Neural progenitor cell (in vitro differentiated cells): ENCODE measurements at regions not wholly inside any gene's neighbourhood (a gene's known extent, or its start where the extent isn't known, plus 50 kb on each side); places are given as distances from the start of the nearest gene placed in this dataset.
A peak's percentile ranks its signal among the peaks of the same experiment; 100 is the strongest.

Source experiments
- DNase-seq: peaks from one replicate; pipeline ENCODE4 v3.0.0-alpha.2; 2016; ENCODE audit warnings: low spot score
- H2AFZ ChIP-seq: fragments of 200-600 bp; sonication (generic); replicated peaks from 2 replicates; pipeline ENCODE4 v1.6.1; 2016; ENCODE audit warnings: antibody characterized with exemption
- H3F3A ChIP-seq: fragments of 200-600 bp; sonication (generic); 2 replicates; pipeline ENCODE4 v1.6.1; 2016; ENCODE audit warnings: antibody characterized with exemption, low read depth
- H3K27ac ChIP-seq: fragments of 200-600 bp; sonication (generic); 2 replicates; pipeline ENCODE4 v1.5.1; 2016; ENCODE audit warnings: mild to moderate bottlenecking
- H3K27me3 ChIP-seq: fragments of 200-600 bp; sonication (generic); 2 replicates; pipeline ENCODE4 v1.6.1; 2016; ENCODE audit warnings: mild to moderate bottlenecking, moderate library complexity
- H3K36me3 ChIP-seq: fragments of 200-600 bp; sonication (generic); 2 replicates; pipeline ENCODE4 v1.5.1; 2016
- H3K4me1 ChIP-seq: fragments of 200-600 bp; sonication (generic); 2 replicates; pipeline ENCODE4 v1.6.1; 2016; ENCODE audit warnings: mixed run types
- H3K4me2 ChIP-seq: fragments of 200-600 bp; sonication (generic); 2 replicates; pipeline ENCODE4 v1.6.1; 2016
- H3K4me3 ChIP-seq: fragments of 200-600 bp; sonication (generic); 2 replicates; pipeline ENCODE4 v1.5.1; 2016
- H3K79me2 ChIP-seq: fragments of 200-600 bp; sonication (generic); 2 replicates; pipeline ENCODE4 v1.6.1; 2016; ENCODE audit warnings: low read depth
- H3K9ac ChIP-seq: fragments of 200-600 bp; sonication (generic); 2 replicates; pipeline ENCODE4 v1.6.1; 2016
- H3K9me3 ChIP-seq: fragments of 200-600 bp; sonication (generic); 2 replicates; pipeline ENCODE4 v1.5.1; 2016; ENCODE audit warnings: low read depth
- H4K20me1 ChIP-seq: fragments of 200-600 bp; sonication (generic); 2 replicates; pipeline ENCODE4 v1.6.1; 2016; ENCODE audit warnings: low read depth
- H3K27ac Mint-ChIP-seq: 3 replicates; pipeline ENCODE4 v1.8.0; 2021; ENCODE audit warnings: mixed read lengths
- H3K27me3 Mint-ChIP-seq: 2 replicates; pipeline ENCODE4 v1.8.0; 2022; ENCODE audit warnings: low read depth, mild to moderate bottlenecking, inconsistent platforms, moderate library complexity, mixed read lengths; ENCODE audit not compliant: insufficient read depth
- H3K36me3 Mint-ChIP-seq: 3 replicates; pipeline ENCODE4 v1.8.0; 2021; ENCODE audit warnings: mixed read lengths
- H3K4me1 Mint-ChIP-seq: 3 replicates; pipeline ENCODE4 v1.8.0; 2021; ENCODE audit warnings: mixed read lengths
- H3K4me3 Mint-ChIP-seq: 3 replicates; pipeline ENCODE4 v1.8.0; 2021; ENCODE audit warnings: mild to moderate bottlenecking, moderate library complexity, mixed read lengths
- H3K9me3 Mint-ChIP-seq: 3 replicates; pipeline ENCODE4 v1.8.0; 2020; ENCODE audit warnings: mixed read lengths
- CTCF ChIP-seq: fragments of 200-600 bp; sonication (generic); IDR thresholded peaks from 2 replicates; pipeline ENCODE4 v1.5.1; 2017; ENCODE audit warnings: antibody characterized with exemption, mild to moderate bottlenecking
- EZH2 ChIP-seq: fragments of 200-600 bp; sonication (generic); IDR thresholded peaks from 2 replicates; pipeline ENCODE4 v1.6.1; 2017; ENCODE audit warnings: antibody characterized with exemption, mild to moderate bottlenecking, moderate library complexity
- EZH2phosphoT487 ChIP-seq: fragments of 200-600 bp; sonication (generic); IDR thresholded peaks from 2 replicates; pipeline ENCODE4 v1.6.1; 2017; ENCODE audit warnings: antibody characterized with exemption

- Histone ChIP-seq H3K4me2 (no peak overlapping the region), H3K27me3 (no peaks in the 10 kb centered on the region), H4K20me1 (no peaks in the 10 kb centered on the region), H3K9ac (no peak overlapping the region), H3K4me1 (no peaks in the 10 kb centered on the region), H3K27ac (no peak overlapping the region), H3K4me3 (no peak overlapping the region), H3F3A (no peaks in the 10 kb centered on the region), H2AFZ (no peak overlapping the region), H3K79me2 (no peaks in the 10 kb centered on the region), H3K9me3 (no peaks in the 10 kb centered on the region), H3K36me3 (no peaks in the 10 kb centered on the region)
- no peak for DNase-seq
- no peak overlapping the region for H3K27ac Mint-ChIP-seq
- H3K9me3 Mint-ChIP-seq, result no peaks in the 10 kb centered on the region
- H3K4me1 Mint-ChIP-seq, result no peaks in the 10 kb centered on the region
- no peak overlapping the region for H3K4me3 Mint-ChIP-seq
- H3K27me3 Mint-ChIP-seq, result peaks cover 2% of the 10 kb centered on the region
- TF ChIP-seq CTCF (no peak), EZH2phosphoT487 (no peak), EZH2 (no peak)
- H3K36me3 Mint-ChIP-seq, result no peaks in the 10 kb centered on the region
Measured at GRCh38 chr1:36636206-36636605, 153.5 kb upstream of the CSF3R start.

- H3K4me1 ChIP-seq, result no peaks in the 10 kb centered on the region
- TF ChIP-seq CTCF (no peak), EZH2phosphoT487 (no peak), EZH2 (no peak)
- no peaks in the 10 kb centered on the region for H3K79me2 ChIP-seq
- DNase-seq, result no peak
- H3K36me3 ChIP-seq, result no peaks in the 10 kb centered on the region
- H2AFZ ChIP-seq, result no peak overlapping the region
- Mint-ChIP-seq H3K27ac (no peak overlapping the region), H3K4me3 (no peak overlapping the region), H3K4me1 (no peaks in the 10 kb centered on the region), H3K9me3 (no peaks in the 10 kb centered on the region), H3K36me3 (no peaks in the 10 kb centered on the region), H3K27me3 (peaks cover 2% of the 10 kb centered on the region)
- H3K27ac ChIP-seq, result no peak overlapping the region
- no peaks in the 10 kb centered on the region for H3K27me3 ChIP-seq
- H3K4me3 ChIP-seq, result no peak overlapping the region
- no peaks in the 10 kb centered on the region for H3K9me3 ChIP-seq
- H3F3A ChIP-seq, result no peaks in the 10 kb centered on the region
- no peaks in the 10 kb centered on the region for H4K20me1 ChIP-seq
- no peak overlapping the region for H3K9ac ChIP-seq
- H3K4me2 ChIP-seq, result no peak overlapping the region
Measured at GRCh38 chr1:36635284-36635683, 152.6 kb upstream of the CSF3R start.

GRCh38 chr1:36628804-36629203 lies 146.1 kb upstream of the CSF3R start:
- Histone ChIP-seq H3K9me3 (no peaks in the 10 kb centered on the region), H3K4me1 (peaks cover 17% of the 10 kb centered on the region), H3F3A (no peaks in the 10 kb centered on the region), H3K79me2 (no peaks in the 10 kb centered on the region), H3K4me3 (no peak overlapping the region), H3K27ac (no peak overlapping the region), H2AFZ (no peak overlapping the region), H4K20me1 (no peaks in the 10 kb centered on the region), H3K27me3 (no peaks in the 10 kb centered on the region), H3K36me3 (no peaks in the 10 kb centered on the region), H3K9ac (no peak overlapping the region), H3K4me2 (no peak overlapping the region)
- no peak overlapping the region for H3K4me3 Mint-ChIP-seq
- no peaks in the 10 kb centered on the region for H3K9me3 Mint-ChIP-seq
- peaks cover 5% of the 10 kb centered on the region for H3K27me3 Mint-ChIP-seq
- TF ChIP-seq EZH2 (no peak), EZH2phosphoT487 (no peak), CTCF (no peak)
- no peak overlapping the region for H3K27ac Mint-ChIP-seq
- H3K36me3 Mint-ChIP-seq, result no peaks in the 10 kb centered on the region
- no peak for DNase-seq
- H3K4me1 Mint-ChIP-seq, result no peaks in the 10 kb centered on the region

GRCh38 chr1:36626435-36626834 lies 143.7 kb upstream of the CSF3R start:
- Histone ChIP-seq H3K79me2 (no peaks in the 10 kb centered on the region), H3K27ac (no peak overlapping the region), H3K4me1 (peaks cover 17% of the 10 kb centered on the region), H3K27me3 (no peaks in the 10 kb centered on the region), H4K20me1 (no peaks in the 10 kb centered on the region), H3K9ac (no peak overlapping the region), H3K9me3 (peaks cover 2% of the 10 kb centered on the region), H3F3A (no peaks in the 10 kb centered on the region), H3K4me3 (no peak overlapping the region), H3K36me3 (no peaks in the 10 kb centered on the region), H2AFZ (no peak overlapping the region), H3K4me2 (peak overlapping the region; percentile 38)
- Mint-ChIP-seq H3K4me3 (no peak overlapping the region), H3K4me1 (no peaks in the 10 kb centered on the region), H3K27me3 (peaks cover 7% of the 10 kb centered on the region), H3K27ac (no peak overlapping the region), H3K36me3 (peaks cover 2% of the 10 kb centered on the region), H3K9me3 (no peaks in the 10 kb centered on the region)
- TF ChIP-seq EZH2phosphoT487, result no peak
- TF ChIP-seq CTCF, result no peak
- TF ChIP-seq EZH2, result no peak
- DNase-seq, result no peak
